GM21528 (cell line): ENCODE measurements at regions not wholly inside any gene's neighbourhood (a gene's known extent, or its start where the extent isn't known, plus 50 kb on each side); places are given as distances from the start of the nearest gene placed in this dataset.

Experiments used
- ATAC-seq: cut with Tn5 transposase; IDR thresholded peaks from one replicate; pipeline ENCODE4 v1.9.1; 2021; ENCODE audit warnings: mild to moderate bottlenecking, moderate library complexity; ENCODE audit not compliant: unreplicated experiment, low FRiP score

- peak; percentile 85 for ATAC-seq
These were observed 290.0 kb downstream of the ACTL7B start for GRCh38 chr9:108565651-108566378.

- no peak for ATAC-seq
These were observed 293.6 kb downstream of the ACTL7B start for GRCh38 chr9:108562176-108562575.

GRCh38 chr9:108559432-108559831, 296.4 kb downstream of the ACTL7B start:
- ATAC-seq: no peak

GRCh38 chr9:108554831-108555230, 301.0 kb downstream of the ACTL7B start:
- no peak for ATAC-seq

GRCh38 chr9:108553111-108553635, 302.6 kb downstream of the ACTL7B start:
- no peak for ATAC-seq

- ATAC-seq: no peak
These were observed 303.2 kb downstream of the ACTL7B start for GRCh38 chr9:108552459-108553040.

GRCh38 chr9:108551030-108551841, 304.6 kb downstream of the ACTL7B start:
- ATAC-seq: no peak

- ATAC-seq: no peak
These were observed 305.7 kb downstream of the ACTL7B start for GRCh38 chr9:108550106-108550505.

- ATAC-seq: no peak
These were observed 306.6 kb downstream of the ACTL7B start for GRCh38 chr9:108549184-108549583.

GRCh38 chr9:108547411-108548135, 308.2 kb downstream of the ACTL7B start:
- ATAC-seq: no peak

- ATAC-seq: no peak
These were observed 309.6 kb downstream of the ACTL7B start for GRCh38 chr9:108546215-108546614.

GRCh38 chr9:108545436-108545835, 310.4 kb downstream of the ACTL7B start:
- no peak for ATAC-seq

GRCh38 chr9:108544866-108545265, 310.9 kb downstream of the ACTL7B start:
- no peak for ATAC-seq

- no peak for ATAC-seq
These were observed 312.5 kb downstream of the ACTL7B start for GRCh38 chr9:108543251-108543778.

GRCh38 chr9:108537756-108538155, 318.0 kb downstream of the ACTL7B start:
- no peak for ATAC-seq

- ATAC-seq: no peak
These were observed 318.8 kb downstream of the ACTL7B start for GRCh38 chr9:108536836-108537601.

- peak; percentile 64 for ATAC-seq
These were observed 320.3 kb downstream of the ACTL7B start for GRCh38 chr9:108535526-108535925.

GRCh38 chr9:108534741-108535140, 321.0 kb downstream of the ACTL7B start:
- ATAC-seq: no peak

- no peak for ATAC-seq
These were observed 325.6 kb downstream of the ACTL7B start for GRCh38 chr9:108530141-108530540.

- ATAC-seq: no peak
These were observed 327.6 kb downstream of the ACTL7B start for GRCh38 chr9:108528231-108528630.
